GM18511 (cell line): ENCODE measurements at regions not wholly inside any gene's neighbourhood (a gene's known extent, or its start where the extent isn't known, plus 50 kb on each side); places are given as distances from the start of the nearest gene placed in this dataset.
"Not testable (repeated sequence)": the region's sequence is repeated elsewhere in the genome, so short reads cannot be mapped to it uniquely, and the experiment has no call there.

ENCODE experiments used
- ATAC-seq: cut with Tn5 transposase; IDR thresholded peaks from one replicate; pipeline ENCODE4 v1.9.1; 2021; ENCODE audit warnings: mild to moderate bottlenecking, moderate library complexity; ENCODE audit not compliant: unreplicated experiment

DNA sequence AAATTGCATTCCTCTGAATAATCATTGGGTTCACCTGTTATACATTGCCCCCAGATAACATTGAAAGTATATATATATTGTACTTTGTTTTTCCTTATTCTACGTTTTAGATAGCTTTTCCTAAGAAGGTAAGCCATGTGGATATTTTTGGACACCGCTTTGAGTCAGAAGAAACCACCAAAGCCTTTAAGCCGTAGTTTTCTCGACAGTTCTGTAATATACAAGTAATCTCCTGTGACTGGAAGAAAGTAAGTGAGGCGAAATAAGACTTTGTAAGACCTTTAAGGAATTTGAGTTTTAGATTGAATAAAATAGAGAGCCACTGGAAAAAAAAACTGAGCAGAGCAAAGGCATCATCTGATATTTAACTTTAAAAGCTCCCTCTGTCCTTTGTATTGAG lies 1092.0 kb downstream of the DIPK2A start:
- no peak for ATAC-seq

DNA sequence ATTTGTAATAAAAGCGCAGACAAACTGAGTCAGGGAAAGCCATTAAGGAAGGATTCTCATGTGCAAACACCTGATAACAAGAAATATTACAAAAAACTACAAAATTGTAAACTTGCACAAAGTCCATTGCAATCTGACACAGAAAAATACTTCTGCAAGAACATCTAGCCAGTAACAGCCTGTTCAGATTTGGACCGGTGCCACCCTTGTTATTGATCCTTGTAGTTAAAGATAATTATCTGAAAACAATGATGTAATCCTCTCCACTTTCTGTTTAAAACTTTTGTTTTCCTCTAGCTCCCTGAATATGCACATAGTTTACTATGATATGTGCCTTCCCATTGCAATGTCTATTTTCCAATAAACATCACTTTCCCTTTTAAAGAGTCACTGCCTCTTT lies 1090.2 kb downstream of the PLOD2 start:
- ATAC-seq: no peak

- no peak for ATAC-seq
Measured at GRCh38 chr3:145079436-145079835, 1081.5 kb downstream of the PLOD2 start.

DNA sequence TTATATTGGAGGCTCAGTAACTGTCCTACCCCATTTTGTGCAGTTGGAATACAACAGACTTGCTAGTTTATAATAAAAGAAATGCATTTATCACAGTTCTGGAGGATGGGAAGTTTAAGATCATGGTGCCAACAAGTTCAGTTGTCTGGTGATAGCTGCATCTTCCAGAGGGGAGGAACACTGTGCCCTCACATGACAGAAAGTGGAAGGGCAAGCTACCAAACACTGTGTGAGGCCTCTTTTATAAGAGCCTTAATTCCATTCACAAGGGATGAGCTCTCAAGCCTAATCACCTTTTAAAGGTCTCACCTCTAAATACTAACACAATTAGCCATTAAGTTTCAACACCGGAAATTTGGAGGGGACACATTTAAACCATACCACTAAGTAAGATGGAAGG lies 1073.9 kb downstream of the PLOD2 start:
- ATAC-seq: no peak

DNA sequence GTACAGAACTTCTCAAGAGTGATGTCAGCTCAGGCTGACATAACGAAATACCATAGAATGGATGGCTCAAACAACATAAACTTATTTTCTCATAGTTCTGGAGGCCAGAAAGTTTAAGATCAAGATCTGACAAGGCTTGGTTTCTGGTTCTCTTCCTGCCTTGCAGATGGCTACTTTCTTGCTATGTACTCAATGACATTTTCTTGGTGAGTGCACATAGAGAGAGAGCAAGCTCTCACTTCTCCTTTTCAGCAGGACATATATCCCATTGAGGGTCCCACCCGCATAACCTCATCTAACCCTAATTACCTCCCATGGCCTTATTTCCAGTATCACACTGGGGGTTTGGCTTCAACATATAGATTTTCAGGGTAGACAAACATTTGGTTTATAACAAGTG lies 1072.1 kb downstream of the PLOD2 start:
- peak; percentile 87 for ATAC-seq

DNA sequence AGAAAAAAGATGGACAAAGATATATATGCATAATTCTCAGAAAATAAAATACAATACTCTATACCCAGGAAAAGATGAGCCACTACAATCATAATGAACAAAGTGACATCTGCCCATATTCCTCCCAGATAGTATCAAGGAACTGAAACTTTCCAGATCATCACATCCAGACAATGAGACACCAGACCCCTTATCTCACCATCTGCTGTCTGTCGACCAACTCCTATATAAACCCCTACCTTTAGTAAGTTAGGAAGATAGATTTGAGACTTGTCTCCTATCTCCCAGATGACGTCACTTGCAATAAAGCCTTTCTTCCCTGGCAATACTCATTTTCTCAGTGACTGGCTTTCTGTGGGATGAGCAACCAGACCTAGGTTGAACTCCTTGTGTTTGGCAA lies 1071.6 kb downstream of the PLOD2 start:
- peak; percentile 50 for ATAC-seq

GRCh38 chr3:145094355-145094941 lies 1066.5 kb downstream of the PLOD2 start:
- ATAC-seq: peak; percentile 97

DNA sequence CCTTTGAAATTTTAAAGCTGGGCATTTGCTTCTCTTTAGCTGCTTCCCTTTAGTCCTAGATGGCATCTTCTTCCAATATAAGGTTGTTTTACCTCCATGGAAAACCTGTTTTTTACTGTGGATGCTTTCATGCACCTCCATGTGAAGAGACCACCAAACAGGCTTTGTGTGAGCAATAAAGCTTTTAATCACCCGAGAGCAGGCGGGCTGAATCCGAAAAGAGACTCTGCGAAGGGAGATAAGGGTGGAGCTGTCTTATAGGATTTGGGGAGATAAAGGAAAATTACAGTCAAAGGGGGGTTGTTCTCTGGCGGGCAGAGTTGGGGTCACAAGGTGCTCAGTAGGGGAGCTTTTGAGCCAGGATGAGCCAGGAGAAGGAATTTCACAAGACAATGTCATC lies 1049.8 kb downstream of the PLOD2 start:
- ATAC-seq: not testable (repeated sequence)

GRCh38 chr3:145116769-145117168 lies 1044.2 kb downstream of the PLOD2 start:
- ATAC-seq: no peak

DNA sequence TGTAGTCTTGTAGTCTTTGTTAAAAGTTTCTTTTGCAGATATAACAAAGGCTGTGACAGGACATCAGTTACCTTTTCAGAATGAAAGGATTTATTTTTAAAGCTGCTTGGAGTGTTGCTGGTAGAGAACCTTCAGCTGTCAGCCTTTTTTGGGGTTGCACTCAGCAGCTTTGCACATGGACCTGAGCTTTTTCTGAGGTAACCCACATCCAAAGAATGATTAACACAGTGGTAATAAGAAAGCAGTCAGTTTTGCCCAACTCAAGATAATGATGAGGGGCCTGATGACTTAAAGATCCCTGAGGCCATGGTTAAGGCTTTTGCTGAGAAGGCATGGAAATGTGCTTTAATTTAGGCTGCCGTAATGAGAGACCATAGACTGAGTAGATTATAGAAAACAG lies 1042.7 kb downstream of the PLOD2 start:
- peak; percentile 80 for ATAC-seq

- ATAC-seq: no peak
Measured at GRCh38 chr3:145124900-145125678, 1035.9 kb downstream of the PLOD2 start.

DNA sequence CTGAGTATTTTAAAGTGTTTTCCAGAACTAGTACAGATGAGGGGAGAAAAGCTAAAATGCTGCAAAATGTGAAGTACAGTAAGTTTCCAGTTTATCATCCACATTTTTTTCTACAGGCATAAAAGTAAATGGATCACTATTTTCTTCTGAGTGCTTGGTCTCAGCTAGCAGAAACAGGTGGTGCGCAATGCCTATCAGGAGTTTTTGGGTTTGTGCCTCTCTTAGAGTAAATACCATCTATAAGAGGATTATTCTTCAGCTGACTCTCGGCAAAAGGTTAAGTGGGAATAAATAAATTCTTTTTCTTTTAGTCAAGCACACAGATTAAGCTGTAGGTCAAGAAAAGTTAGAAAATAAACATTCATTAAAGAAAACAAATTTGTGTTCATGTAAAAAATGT lies 1027.7 kb downstream of the PLOD2 start:
- no peak for ATAC-seq

DNA sequence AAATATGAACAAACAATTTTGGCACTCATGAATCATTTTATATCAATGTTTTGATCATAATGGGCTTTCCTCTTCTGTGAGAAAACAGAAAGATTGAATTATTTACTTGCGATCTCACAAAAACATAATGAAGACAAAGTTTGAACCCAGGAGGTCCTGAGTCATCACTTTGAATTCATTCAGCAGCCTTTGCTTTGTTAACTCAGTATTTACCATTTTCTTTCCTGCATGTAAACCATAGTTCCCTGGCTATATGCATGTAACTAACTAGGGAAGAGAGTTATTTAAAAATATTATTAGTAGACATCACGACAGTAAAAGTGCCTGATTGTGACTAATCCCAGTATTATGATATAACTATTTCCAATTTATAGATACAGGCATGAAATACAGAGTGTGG lies 1026.2 kb downstream of the PLOD2 start:
- ATAC-seq: no peak

DNA sequence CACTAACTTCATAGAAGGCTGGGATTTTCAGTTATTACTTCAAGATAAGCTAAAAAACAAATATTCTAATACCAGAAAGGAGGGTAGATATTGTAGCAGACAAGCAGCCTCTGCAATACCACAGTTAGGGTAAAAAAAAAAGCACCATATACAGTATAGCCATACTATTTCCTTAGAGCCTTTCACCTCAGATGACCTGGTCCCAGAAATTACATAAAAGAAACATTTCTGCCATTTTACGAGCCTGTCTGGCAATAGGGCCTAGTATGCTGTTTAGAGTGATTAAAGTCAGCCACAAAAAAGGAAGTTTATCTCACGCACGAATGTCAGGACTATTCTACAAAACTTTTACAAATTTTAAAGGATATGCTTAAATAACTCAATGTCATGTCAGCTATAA lies 1016.6 kb downstream of the PLOD2 start:
- no peak for ATAC-seq

DNA sequence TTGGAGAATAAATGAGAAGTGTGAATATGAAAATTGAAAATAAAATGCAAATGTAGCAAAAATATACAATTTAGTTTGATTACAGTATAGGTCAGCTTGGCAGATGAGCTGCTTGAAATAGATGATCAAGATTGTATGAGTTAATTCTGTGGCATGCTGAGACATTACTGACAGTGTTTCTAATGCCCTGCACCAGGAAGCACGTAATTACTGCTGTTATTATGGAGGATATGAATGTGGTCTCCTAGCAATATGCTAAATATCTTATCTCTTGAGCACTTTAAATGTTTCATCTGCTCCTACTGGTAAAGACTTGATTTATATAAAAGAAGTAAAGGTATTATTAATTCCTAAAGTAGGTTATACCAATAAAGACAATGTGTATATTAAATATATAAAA lies 1015.5 kb downstream of the PLOD2 start:
- ATAC-seq: no peak

DNA sequence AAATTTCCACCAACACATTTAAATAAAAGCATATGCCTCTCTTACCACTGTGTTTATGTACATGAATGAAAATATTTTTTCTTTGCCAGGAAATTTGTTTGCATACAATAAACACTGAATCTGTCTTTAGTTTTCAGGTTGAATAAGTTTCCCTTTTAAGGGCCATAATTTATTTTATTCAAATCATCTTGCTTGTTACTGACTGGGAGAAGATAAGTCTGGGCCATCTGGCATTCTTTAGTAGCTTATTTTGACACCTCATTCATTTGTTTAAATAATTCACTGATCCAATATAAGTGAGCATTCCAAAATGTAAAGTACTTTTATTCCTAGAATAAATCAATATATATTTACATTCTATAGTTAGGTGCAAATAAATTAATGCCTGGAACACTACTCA lies 1001.3 kb downstream of the PLOD2 start:
- no peak for ATAC-seq

- ATAC-seq: no peak
Measured at GRCh38 chr3:145170121-145170520, 990.9 kb downstream of the PLOD2 start.

GRCh38 chr3:145175626-145176025 lies 985.4 kb downstream of the PLOD2 start:
- ATAC-seq: no peak

GRCh38 chr3:145176907-145177306 lies 984.1 kb downstream of the PLOD2 start:
- ATAC-seq: no peak

DNA sequence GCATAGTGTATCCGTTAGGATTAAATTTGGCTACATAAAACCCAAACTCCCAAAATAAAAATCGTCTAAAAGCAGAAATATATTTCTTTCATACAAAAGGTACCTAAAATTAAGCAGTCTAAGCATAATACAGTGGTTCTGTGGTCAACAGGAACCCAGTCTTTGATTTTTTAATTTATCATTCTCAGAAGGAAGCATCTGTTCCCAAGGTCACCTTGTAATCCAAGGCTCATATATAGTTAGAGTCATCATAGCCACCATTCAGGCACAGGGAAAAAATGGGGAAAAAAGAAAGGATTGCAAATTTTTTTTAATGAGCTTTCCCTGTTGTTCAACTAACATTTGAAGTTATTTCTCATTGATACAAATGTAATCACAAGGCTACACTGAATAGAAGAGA lies 983.2 kb downstream of the PLOD2 start:
- ATAC-seq: no peak

GRCh38 chr3:145182196-145182911 lies 978.6 kb downstream of the PLOD2 start:
- ATAC-seq: no peak

GRCh38 chr3:145183261-145183660 lies 977.7 kb downstream of the PLOD2 start:
- ATAC-seq: no peak
